PC-3 (cell line): ENCODE measurements at regions not wholly inside any gene's neighbourhood (a gene's known extent, or its start where the extent isn't known, plus 50 kb on each side); places are given as distances from the start of the nearest gene placed in this dataset.
A peak's percentile ranks its signal among the peaks of the same experiment; 100 is the strongest.

ENCODE experiments used
- ATAC-seq: fragments of 200-7000 bp; cut with Tn5 transposase; 2 replicates; pipeline ENCODE4 v1.9.1; 2020; ENCODE audit warnings: mild to moderate bottlenecking, moderate library complexity
- BruUV-seq: library from RNA; stranded (reverse); fragments of 400-500 nt; replicated peaks from 2 replicates; lab custom pipeline; 2021; lab: Mats Ljungman, UMichigan
- CTCF ChIA-PET: fragments of 300-600 bp; sonication (Branson Sonifier 250); formaldehyde crosslinking; loops from one replicate; lab custom pipeline; 2022; ENCODE audit warnings: antibody characterized with exemption; lab: Charles Lee
- POLR2A ChIA-PET: fragments of 300-600 bp; sonication (Branson Sonifier 250); formaldehyde crosslinking; loops from one replicate; lab custom pipeline; 2022; ENCODE audit warnings: antibody characterized with exemption; ENCODE audit not compliant: unreplicated experiment; lab: Charles Lee
- DNase-seq: peaks from one replicate; pipeline ENCODE4 v3.0.0-alpha.2; 2015
- H2AFZ ChIP-seq: fragments of 300-600 bp; sonication (generic); 2 replicates; pipeline ENCODE4 v1.6.0; 2016; ENCODE audit warnings: antibody characterized with exemption, low read length
- H3F3A ChIP-seq: fragments of 300-600 bp; sonication (generic); one replicate; pipeline ENCODE4 v1.6.0; 2017; ENCODE audit warnings: antibody characterized with exemption, low read length, control low read depth, mild to moderate bottlenecking; ENCODE audit not compliant: unreplicated experiment
- H3K27ac ChIP-seq: fragments of 300-600 bp; sonication (generic); 2 replicates; pipeline ENCODE4 v1.5.1; 2016; ENCODE audit warnings: mild to moderate bottlenecking, low read length
- H3K27me3 ChIP-seq: fragments of 300-600 bp; sonication (generic); 2 replicates; pipeline ENCODE4 v1.6.1; 2016; ENCODE audit warnings: low read length, mixed read lengths
- H3K36me3 ChIP-seq: fragments of 300-600 bp; sonication (generic); 2 replicates; pipeline ENCODE4 v1.6.1; 2016; ENCODE audit warnings: low read depth, mixed run types, low read length, mixed read lengths
- H3K4me1 ChIP-seq: fragments of 300-600 bp; sonication (generic); 2 replicates; pipeline ENCODE4 v1.5.1; 2016; ENCODE audit warnings: low read length; ENCODE audit not compliant: insufficient read depth
- H3K4me2 ChIP-seq: fragments of 300-600 bp; sonication (generic); 2 replicates; pipeline ENCODE4 v1.6.0; 2016; ENCODE audit warnings: low read length
- H3K4me3 ChIP-seq: fragments of 300-600 bp; sonication (generic); 2 replicates; pipeline ENCODE4 v1.5.1; 2016; ENCODE audit warnings: mild to moderate bottlenecking, low read length, mixed read lengths
- H3K79me2 ChIP-seq: fragments of 300-600 bp; sonication (generic); 2 replicates; pipeline ENCODE4 v1.6.1; 2017; ENCODE audit warnings: low read length, mixed read lengths
- H3K9ac ChIP-seq: fragments of 300-600 bp; sonication (generic); 2 replicates; pipeline ENCODE4 v1.6.0; 2016; ENCODE audit warnings: mild to moderate bottlenecking, low read length
- H3K9me2 ChIP-seq: fragments of 300-600 bp; sonication (generic); replicated peaks from 2 replicates; pipeline ENCODE4 v1.6.1; 2016; ENCODE audit warnings: mixed run types, low read length, mixed read lengths
- H3K9me3 ChIP-seq: fragments of 300-600 bp; sonication (generic); 2 replicates; pipeline ENCODE4 v1.6.1; 2016; ENCODE audit warnings: low read length, mixed read lengths
- H4K20me1 ChIP-seq: fragments of 300-600 bp; sonication (generic); 2 replicates; pipeline ENCODE4 v1.6.1; 2016; ENCODE audit warnings: low read length, mixed read lengths
- CTCF ChIP-seq: fragments of 300-600 bp; sonication (generic); conservative IDR thresholded peaks from 2 replicates; pipeline ENCODE4 v1.5.1; 2017; ENCODE audit warnings: antibody characterized with exemption, low read depth, mild to moderate bottlenecking, low read length
- EZH2 ChIP-seq: fragments of 300-600 bp; sonication (generic); IDR thresholded peaks from one replicate; pipeline ENCODE4 v1.6.1; 2017; ENCODE audit warnings: antibody characterized with exemption, mild to moderate bottlenecking, low read length; ENCODE audit not compliant: unreplicated experiment
- EZH2phosphoT487 ChIP-seq: fragments of 300-600 bp; sonication (generic); IDR thresholded peaks from 2 replicates; pipeline ENCODE4 v1.6.1; 2018; ENCODE audit warnings: mild to moderate bottlenecking, antibody characterized with exemption, low read length, borderline replicate concordance
- intact Hi-C: fragments of 100-400 bp; cut with micrococcal nuclease; formaldehyde crosslinking; loops from 2 replicates; pipeline ENCODE4 v1.9.0; 2023

GRCh38 chr13:79997244-79997643, 343.7 kb downstream of the SPRY2 start:
- no peaks in the 10 kb centered on the region for H3K9me2 ChIP-seq
- H3K79me2 ChIP-seq: no peaks in the 10 kb centered on the region
- intact Hi-C loops: no loop called here
- no peak for ATAC-seq
- H3K36me3 ChIP-seq: no peaks in the 10 kb centered on the region
- POLR2A ChIA-PET: no interaction called here
- H3F3A ChIP-seq: no peaks in the 10 kb centered on the region
- H3K4me2 ChIP-seq: no peak overlapping the region
- no peaks in the 10 kb centered on the region for H3K9me3 ChIP-seq
- no peak overlapping the region for H3K4me3 ChIP-seq
- no peak overlapping the region for H3K27ac ChIP-seq
- H4K20me1 ChIP-seq: no peaks in the 10 kb centered on the region
- 0 out of 2 replicates have a peak, but pooled peaks cover 4% of the 10 kb centered on the region for H3K4me1 ChIP-seq
- H2AFZ ChIP-seq: no peak overlapping the region
- BruUV-seq: no TSS peak
- no peak for DNase-seq
- H3K27me3 ChIP-seq: no peaks in the 10 kb centered on the region
- CTCF ChIA-PET: no interaction called here
- no peak for TF ChIP-seq EZH2phosphoT487
- no peak for TF ChIP-seq EZH2
- no peak for TF ChIP-seq CTCF
- H3K9ac ChIP-seq: no peak overlapping the region

- no peak for TF ChIP-seq EZH2
- Histone ChIP-seq H3K9me3 (no peaks in the 10 kb centered on the region), H3K4me2 (no peak overlapping the region), H3F3A (no peaks in the 10 kb centered on the region), H3K27ac (peak overlapping the region; percentile 27; the same call in 1 of the 2 replicates), H2AFZ (no peak overlapping the region), H3K9me2 (no peaks in the 10 kb centered on the region), H3K9ac (no peak overlapping the region), H3K4me1 (peaks cover 8% of the 10 kb centered on the region), H3K79me2 (no peaks in the 10 kb centered on the region), H3K4me3 (no peak overlapping the region), H3K36me3 (no peaks in the 10 kb centered on the region), H3K27me3 (no peaks in the 10 kb centered on the region), H4K20me1 (no peaks in the 10 kb centered on the region)
- POLR2A ChIA-PET: interaction anchor here (0.5 kb wide), 1 partner anchor 346 kb away, joined by 6 read pairs; the partner anchor contains the start of gene SPRY2
- DNase-seq (peak; percentile 52), ATAC-seq (peak; percentile 91)
- no TSS peak for BruUV-seq
- intact Hi-C loops: no loop called here
- CTCF ChIA-PET: interaction anchor here (0.8 kb wide), 1 partner anchor 281 kb away, joined by 3 read pairs; no protein-coding TSS in a partner anchor
These were observed 345.6 kb downstream of the SPRY2 start for GRCh38 chr13:79995334-79995733.

GRCh38 chr13:79992111-79992510, 348.8 kb downstream of the SPRY2 start:
- H3K4me3 ChIP-seq: no peak overlapping the region
- H3K27ac ChIP-seq: no peak overlapping the region
- H3K79me2 ChIP-seq: no peaks in the 10 kb centered on the region
- no peaks in the 10 kb centered on the region for H3K9me3 ChIP-seq
- DNase-seq (no peak), ATAC-seq (no peak)
- H3K27me3 ChIP-seq: no peaks in the 10 kb centered on the region
- no TSS peak for BruUV-seq
- CTCF ChIA-PET: no interaction called here
- no peaks in the 10 kb centered on the region for H3K9me2 ChIP-seq
- peaks cover 37% of the 10 kb centered on the region for H3K4me1 ChIP-seq
- peaks cover 16% of the 10 kb centered on the region for H3F3A ChIP-seq
- H3K36me3 ChIP-seq: no peaks in the 10 kb centered on the region
- H2AFZ ChIP-seq: no peak overlapping the region
- no peak overlapping the region for H3K4me2 ChIP-seq
- POLR2A ChIA-PET: no interaction called here
- H3K9ac ChIP-seq: no peak overlapping the region
- H4K20me1 ChIP-seq: no peaks in the 10 kb centered on the region
- TF ChIP-seq CTCF (no peak), EZH2 (no peak), EZH2phosphoT487 (no peak)
- intact Hi-C loops: no loop called here
